GM23248 (cell line): ENCODE measurements at regions not wholly inside any gene's neighbourhood (a gene's known extent, or its start where the extent isn't known, plus 50 kb on each side); places are given as distances from the start of the nearest gene placed in this dataset.
"Not testable (repeated sequence)": the region's sequence is repeated elsewhere in the genome, so short reads cannot be mapped to it uniquely, and the experiment has no call there.

Source experiments
- DNase-seq: peaks from one replicate; pipeline ENCODE4 v3.0.0-alpha.2; 2015
- H2AFZ ChIP-seq: fragments of 200-600 bp; sonication (generic); 2 replicates; pipeline ENCODE4 v1.6.1; 2016; ENCODE audit warnings: antibody characterized with exemption
- H3F3A ChIP-seq: fragments of 200-600 bp; sonication (generic); 2 replicates; pipeline ENCODE4 v1.6.1; 2016; ENCODE audit warnings: mild to moderate bottlenecking, antibody characterized with exemption, mixed run types; ENCODE audit not compliant: insufficient read depth
- H3K27ac ChIP-seq: fragments of 200-600 bp; sonication (generic); 2 replicates; pipeline ENCODE4 v1.5.1; 2016; ENCODE audit warnings: mild to moderate bottlenecking
- H3K27me3 ChIP-seq: fragments of 200-600 bp; sonication (generic); replicated peaks from 2 replicates; pipeline ENCODE4 v1.6.1; 2016; ENCODE audit warnings: mild to moderate bottlenecking; ENCODE audit not compliant: insufficient read depth
- H3K36me3 ChIP-seq: fragments of 200-600 bp; sonication (generic); 2 replicates; pipeline ENCODE4 v1.6.1; 2016; ENCODE audit warnings: low read depth, mild to moderate bottlenecking
- H3K4me1 ChIP-seq: fragments of 200-600 bp; sonication (generic); 2 replicates; pipeline ENCODE4 v1.6.1; 2016; ENCODE audit warnings: mild to moderate bottlenecking; ENCODE audit not compliant: insufficient read depth
- H3K4me2 ChIP-seq: fragments of 200-600 bp; sonication (generic); one replicate; pipeline ENCODE4 v1.6.1; 2016; ENCODE audit warnings: mild to moderate bottlenecking; ENCODE audit not compliant: unreplicated experiment
- H3K4me3 ChIP-seq: fragments of 200-600 bp; sonication (generic); 2 replicates; pipeline ENCODE4 v1.5.1; 2016; ENCODE audit warnings: mild to moderate bottlenecking
- H3K79me2 ChIP-seq: fragments of 200-600 bp; sonication (generic); 2 replicates; pipeline ENCODE4 v1.6.1; 2016; ENCODE audit warnings: mild to moderate bottlenecking; ENCODE audit not compliant: insufficient read depth
- H3K9ac ChIP-seq: fragments of 200-600 bp; sonication (generic); 2 replicates; pipeline ENCODE4 v1.6.1; 2016; ENCODE audit warnings: mild to moderate bottlenecking
- H3K9me2 ChIP-seq: fragments of 200-600 bp; sonication (generic); 2 replicates; pipeline ENCODE4 v1.6.1; 2016; ENCODE audit warnings: mixed run types, mild to moderate bottlenecking, moderate library complexity; ENCODE audit not compliant: insufficient read depth
- H3K9me3 ChIP-seq: fragments of 200-600 bp; sonication (generic); one replicate; pipeline ENCODE4 v1.6.1; 2017; ENCODE audit warnings: low read depth
- H4K20me1 ChIP-seq: fragments of 200-600 bp; sonication (generic); 2 replicates; pipeline ENCODE4 v1.6.0; 2016; ENCODE audit not compliant: insufficient read depth
- EZH2 ChIP-seq: fragments of 200-600 bp; sonication (generic); IDR thresholded peaks from 2 replicates; pipeline ENCODE4 v1.6.1; 2018; ENCODE audit warnings: antibody characterized with exemption, mild to moderate bottlenecking; ENCODE audit not compliant: insufficient read depth, poor library complexity, severe bottlenecking
- EZH2phosphoT487 ChIP-seq: fragments of 200-600 bp; sonication (generic); IDR thresholded peaks from 2 replicates; pipeline ENCODE4 v1.6.1; 2018; ENCODE audit warnings: antibody characterized with exemption, moderate library complexity, mild to moderate bottlenecking, low read depth; ENCODE audit not compliant: insufficient read depth
- WGBS, 2 experiments: methylation state at CpG; one replicate each; pipeline ENCODE4 v1.1.6; 2015 to 2017; ENCODE audit warnings: low lambda C conversion rate in 2 of 2, low coverage in 1 of 2; ENCODE audit errors: missing lambda C conversion rate in 2 of 2; 5-methylcytosine and 5-hydroxymethylcytosine counted together
- in situ Hi-C: fragments of 300-500 bp; cut with MboI; formaldehyde crosslinking; loops from 2 replicates; pipeline ENCODE4 v1.15.0; 2020

DNA sequence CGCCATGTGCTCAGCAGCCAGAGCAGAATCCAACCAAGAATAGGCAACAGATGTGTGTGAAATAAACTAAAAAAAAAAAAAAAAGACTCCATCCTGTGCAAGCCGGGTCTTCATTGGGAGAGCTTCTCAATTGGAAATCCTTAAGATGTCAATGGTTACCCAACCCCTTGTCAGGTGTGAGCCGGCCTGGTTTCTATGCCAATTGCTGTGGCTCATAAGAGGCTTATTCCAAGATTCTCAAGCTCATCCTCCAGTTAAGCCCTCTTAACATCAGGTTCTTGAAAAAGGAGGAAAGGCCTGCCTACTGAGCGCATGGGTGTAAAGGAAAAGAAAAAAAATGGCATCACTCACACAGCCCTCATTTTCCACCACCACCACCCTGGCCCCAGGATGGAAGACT, 1084.6 kb downstream of the UQCRFS1 start:
- Histone ChIP-seq H3K27me3 (no peaks in the 10 kb centered on the region), H3F3A (no peaks in the 10 kb centered on the region), H3K9me2 (no peaks in the 10 kb centered on the region), H3K36me3 (no peaks in the 10 kb centered on the region), H4K20me1 (no peaks in the 10 kb centered on the region), H3K9ac (no peak overlapping the region), H3K9me3 (no peaks in the 10 kb centered on the region), H3K4me2 (no peak overlapping the region), H3K79me2 (no peaks in the 10 kb centered on the region), H3K4me1 (no peaks in the 10 kb centered on the region), H2AFZ (no peak overlapping the region), H3K4me3 (no peak overlapping the region), H3K27ac (no peak overlapping the region)
- DNase-seq: no peak
- WGBS, 2 experiments: 17 to 21% methylated on average over 4 of the region's 4 CpGs
- in situ Hi-C loops: no loop called here
- TF ChIP-seq EZH2 (no peak), EZH2phosphoT487 (no peak)

DNA sequence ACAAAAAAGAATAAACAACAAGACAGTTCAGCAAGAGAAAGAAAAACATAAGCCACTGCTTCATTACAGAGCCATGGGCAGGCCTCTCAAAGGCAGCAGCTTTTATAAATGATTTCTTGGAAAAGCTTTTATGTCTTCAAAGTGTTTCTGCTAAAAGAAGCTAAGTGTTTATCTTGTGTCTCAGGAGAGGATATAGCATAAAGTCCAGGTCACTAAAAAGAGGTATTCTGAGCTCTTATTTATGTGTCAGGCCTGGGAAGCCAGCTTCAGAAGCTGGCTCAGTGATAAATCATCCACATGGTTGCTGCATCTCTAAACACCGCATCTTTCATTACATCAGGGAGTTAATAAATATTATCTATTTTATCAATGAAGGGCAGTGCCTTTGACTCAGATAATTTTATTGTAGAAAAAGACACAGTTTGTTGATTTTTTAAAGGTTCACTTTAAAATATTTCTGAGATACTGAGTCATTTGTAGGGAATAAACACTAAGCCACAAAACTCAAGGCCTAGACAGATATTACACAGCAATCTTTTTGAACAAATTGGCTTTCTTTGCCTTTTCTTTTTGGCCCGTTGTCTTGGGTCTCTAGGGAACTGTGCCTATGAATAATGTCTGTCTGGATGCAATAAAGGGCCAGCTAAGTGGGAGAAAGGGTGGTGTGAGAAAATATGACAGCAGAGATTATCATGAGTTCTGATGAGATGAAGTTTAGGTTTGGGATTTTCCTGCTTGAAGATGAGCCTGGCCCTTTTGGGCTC, 1086.6 kb downstream of the UQCRFS1 start:
- H3K27ac ChIP-seq: no peak overlapping the region
- H3K36me3 ChIP-seq: no peaks in the 10 kb centered on the region
- H2AFZ ChIP-seq: no peak overlapping the region
- H3K9ac ChIP-seq: no peak overlapping the region
- no peak overlapping the region for H3K4me2 ChIP-seq
- H4K20me1 ChIP-seq: no peaks in the 10 kb centered on the region
- no peaks in the 10 kb centered on the region for H3K9me3 ChIP-seq
- in situ Hi-C loops: no loop called here
- TF ChIP-seq EZH2phosphoT487: no peak
- DNase-seq: no peak
- H3K4me1 ChIP-seq: no peaks in the 10 kb centered on the region
- H3F3A ChIP-seq: no peaks in the 10 kb centered on the region
- no peaks in the 10 kb centered on the region for H3K79me2 ChIP-seq
- no peaks in the 10 kb centered on the region for H3K9me2 ChIP-seq
- H3K27me3 ChIP-seq: no peaks in the 10 kb centered on the region
- WGBS, 2 experiments: 12 to 13% methylated on average over 2 of the region's 2 CpGs
- no peak overlapping the region for H3K4me3 ChIP-seq

DNA sequence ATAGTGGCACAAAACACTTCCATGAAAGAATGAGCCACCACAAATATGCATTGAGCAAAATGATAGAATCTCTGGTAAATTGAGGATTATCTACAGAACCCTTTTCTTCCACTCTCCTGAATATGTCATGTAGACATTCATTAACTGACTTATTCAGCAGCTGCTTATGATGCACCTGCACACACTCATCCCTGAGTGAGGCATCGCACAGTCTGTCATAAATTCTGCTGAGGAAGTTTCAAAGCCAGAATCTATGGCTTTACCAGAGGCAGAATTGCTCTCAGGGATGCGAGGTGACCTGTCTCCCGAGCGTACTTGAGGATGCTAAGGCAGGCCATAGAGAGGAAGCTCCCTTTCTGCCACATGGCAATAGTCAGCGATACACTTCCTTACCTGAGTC, 1090.2 kb downstream of the UQCRFS1 start:
- no peaks in the 10 kb centered on the region for H3K36me3 ChIP-seq

DNA sequence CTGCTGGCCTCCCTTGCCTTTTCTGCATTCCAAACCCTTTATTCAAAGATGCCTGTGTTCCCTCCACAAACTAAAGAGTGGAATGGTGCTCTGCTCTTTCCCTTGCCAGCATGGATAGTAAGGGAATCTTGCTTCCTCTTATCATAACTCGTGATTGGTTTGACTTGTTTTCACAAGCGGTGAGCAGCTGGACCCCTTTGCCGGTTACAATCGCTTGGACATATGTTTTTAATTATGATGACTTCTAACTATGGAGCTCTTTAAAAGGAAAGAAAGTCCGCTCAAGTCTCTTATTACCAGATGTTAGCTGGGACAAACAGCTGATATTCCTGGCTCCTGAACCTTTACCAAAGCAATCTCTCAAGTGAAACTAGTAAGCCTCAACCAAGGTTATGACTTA, 1094.7 kb downstream of the UQCRFS1 start:
- DNase-seq: no peak
- in situ Hi-C loops: no loop called here

More for the DNA sequence above, 1090.2 kb downstream of the UQCRFS1 start:
- no peaks in the 10 kb centered on the region for H3K79me2 ChIP-seq
- no peak overlapping the region for H3K27ac ChIP-seq
- H3K27me3 ChIP-seq: no peaks in the 10 kb centered on the region
- no peaks in the 10 kb centered on the region for H3K9me2 ChIP-seq
- 23% methylated on average over 5 of the region's 5 CpGs for WGBS, 2 experiments
- no peak for DNase-seq
- H4K20me1 ChIP-seq: no peaks in the 10 kb centered on the region
- no peak for TF ChIP-seq EZH2
- no peak for TF ChIP-seq EZH2phosphoT487
- H3F3A ChIP-seq: no peaks in the 10 kb centered on the region
- H3K4me2 ChIP-seq: no peak overlapping the region
- H3K4me1 ChIP-seq: no peaks in the 10 kb centered on the region
- no peak overlapping the region for H2AFZ ChIP-seq
- no peak overlapping the region for H3K4me3 ChIP-seq
- no peak overlapping the region for H3K9ac ChIP-seq
- H3K9me3 ChIP-seq: no peaks in the 10 kb centered on the region
- in situ Hi-C loops: no loop called here

DNA sequence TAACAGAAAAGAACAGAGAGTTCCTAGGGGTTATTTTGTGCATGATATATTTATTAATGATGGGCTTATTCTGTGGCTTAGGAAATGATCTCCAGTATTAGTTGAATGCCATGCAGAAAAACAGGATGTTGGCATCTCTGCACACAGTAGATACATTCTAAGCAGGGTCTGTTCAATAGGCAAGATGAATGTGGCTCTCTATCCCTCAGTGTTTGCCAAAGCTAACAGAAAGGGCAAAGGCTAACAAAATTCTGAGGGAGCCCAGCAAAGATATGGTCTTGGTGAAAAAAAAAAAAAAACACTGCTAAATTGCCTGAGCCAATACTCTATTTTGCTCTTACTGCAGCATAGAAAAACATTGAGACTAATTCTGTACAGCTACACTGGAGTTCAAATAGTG, 1095.8 kb downstream of the UQCRFS1 start:
- Histone ChIP-seq H3F3A (no peaks in the 10 kb centered on the region), H3K79me2 (no peaks in the 10 kb centered on the region), H3K9me2 (no peaks in the 10 kb centered on the region), H3K27ac (no peak overlapping the region), H3K27me3 (no peaks in the 10 kb centered on the region), H3K9me3 (no peaks in the 10 kb centered on the region), H3K9ac (no peak overlapping the region), H3K4me1 (no peaks in the 10 kb centered on the region), H3K4me2 (no peak overlapping the region), H2AFZ (no peak overlapping the region), H3K4me3 (no peak overlapping the region), H3K36me3 (no peaks in the 10 kb centered on the region), H4K20me1 (no peaks in the 10 kb centered on the region)
- TF ChIP-seq EZH2phosphoT487 (no peak), EZH2 (no peak)
- in situ Hi-C loops: no loop called here
- no peak for DNase-seq

More for the DNA sequence above, 1094.7 kb downstream of the UQCRFS1 start:
- H3K36me3 ChIP-seq: no peaks in the 10 kb centered on the region
- no peak overlapping the region for H3K4me2 ChIP-seq
- no peak overlapping the region for H3K9ac ChIP-seq
- WGBS, 2 experiments: 4% methylated on average over 5 of the region's 5 CpGs
- no peaks in the 10 kb centered on the region for H3K9me3 ChIP-seq
- no peaks in the 10 kb centered on the region for H3K9me2 ChIP-seq
- no peaks in the 10 kb centered on the region for H3K79me2 ChIP-seq
- no peak overlapping the region for H3K27ac ChIP-seq
- no peak overlapping the region for H2AFZ ChIP-seq
- no peaks in the 10 kb centered on the region for H3K4me1 ChIP-seq
- H3K4me3 ChIP-seq: no peak overlapping the region
- no peaks in the 10 kb centered on the region for H4K20me1 ChIP-seq
- H3K27me3 ChIP-seq: no peaks in the 10 kb centered on the region
- TF ChIP-seq EZH2 (no peak), EZH2phosphoT487 (no peak)
- no peaks in the 10 kb centered on the region for H3F3A ChIP-seq

DNA sequence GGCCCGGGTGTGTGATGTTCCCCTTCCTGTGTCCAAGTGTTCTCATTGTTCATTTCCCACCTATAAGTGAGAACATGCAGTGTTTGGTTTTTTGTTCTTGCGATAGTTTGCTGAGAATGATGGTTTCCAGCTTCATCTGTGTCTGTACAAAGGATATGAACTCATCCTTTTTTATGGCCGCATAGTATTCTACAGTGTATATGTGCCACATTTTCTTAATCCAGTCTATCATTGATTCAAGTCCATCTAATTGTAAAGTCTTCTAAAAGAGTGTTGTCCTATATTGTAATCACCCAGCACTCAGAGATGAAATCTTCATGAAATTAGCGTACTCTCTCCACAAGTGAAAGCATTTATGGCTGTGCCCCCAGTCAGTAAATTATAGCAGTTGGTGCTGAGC, 1096.6 kb downstream of the UQCRFS1 start:
- H3F3A ChIP-seq, H3K79me2 ChIP-seq, H3K4me3 ChIP-seq, H3K4me2 ChIP-seq, H3K36me3 ChIP-seq, H3K9me3 ChIP-seq, H4K20me1 ChIP-seq, in situ Hi-C loops, H3K27ac ChIP-seq, H3K27me3 ChIP-seq, H3K4me1 ChIP-seq, DNase-seq, H2AFZ ChIP-seq, H3K9me2 ChIP-seq, H3K9ac ChIP-seq: not testable (repeated sequence)
- WGBS, 2 experiments: 27 to 37% methylated on average over 4 of the region's 4 CpGs
